ENCODE measurements at regions not wholly inside any gene's neighbourhood (a gene's known extent, or its start where the extent isn't known, plus 50 kb on each side); places are given as distances from the start of the nearest gene placed in this dataset.

- TF ChIP-seq CTCF (IDR thresholded peaks at IDR 0.05) (no peak), POLR2A (IDR thresholded peaks at IDR 0.05) (no peak), POLR2AphosphoS5 (IDR thresholded peaks at IDR 0.05) (no peak)
These were observed 809.6 kb upstream of the NR2F2 start for GRCh38 chr15:95520922-95521321.
